WTC11 (cell line): ENCODE measurements at regions not wholly inside any gene's neighbourhood (a gene's known extent, or its start where the extent isn't known, plus 50 kb on each side); places are given as distances from the start of the nearest gene placed in this dataset.

Experiments
- ELF4 ChIP-seq: sonication (generic); formaldehyde crosslinking; IDR thresholded peaks from 2 replicates; pipeline ENCODE4 v1.8.1; 2022; ENCODE audit warnings: low read depth, mild to moderate bottlenecking, moderate library complexity, missing genetic modification reagents
- FOXJ3 ChIP-seq: sonication (generic); formaldehyde crosslinking; IDR thresholded peaks from 2 replicates; pipeline ENCODE4 v1.9.0; 2021; ENCODE audit warnings: missing genetic modification reagents, mild to moderate bottlenecking, borderline replicate concordance
- GABPB1 ChIP-seq: sonication (generic); formaldehyde crosslinking; IDR thresholded peaks from 2 replicates; pipeline ENCODE4 v1.8.1; 2023; ENCODE audit warnings: mild to moderate bottlenecking, missing genetic modification reagents
- TEAD1 ChIP-seq: sonication (generic); formaldehyde crosslinking; IDR thresholded peaks from 2 replicates; pipeline ENCODE4 v1.8.0; 2022; ENCODE audit warnings: mild to moderate bottlenecking, missing genetic modification reagents
- TF ChIP-seq, protein P1 (sequence below): fragments of 200-600 bp; IDR thresholded peaks from 2 replicates; pipeline ENCODE4 v1.8.0; 2022; ENCODE audit warnings: antibody characterized with exemption
- TF ChIP-seq, protein P2 (sequence below): sonication (generic); formaldehyde crosslinking; IDR thresholded peaks from 2 replicates; pipeline ENCODE4 v1.8.0; 2023; ENCODE audit warnings: mild to moderate bottlenecking, missing genetic modification reagents
- TF ChIP-seq, protein P3 (sequence below): fragments of 250-450 bp; sonication (Bioruptor Pico); IDR thresholded peaks from 2 replicates; pipeline ENCODE4 v1.9.0; 2021; ENCODE audit warnings: mild to moderate bottlenecking, borderline replicate concordance
- TF ChIP-seq, protein P4 (sequence below): sonication (generic); formaldehyde crosslinking; IDR thresholded peaks from 2 replicates; pipeline ENCODE4 v1.8.1; 2022; ENCODE audit warnings: low read depth, missing genetic modification reagents, borderline replicate concordance

DNA sequence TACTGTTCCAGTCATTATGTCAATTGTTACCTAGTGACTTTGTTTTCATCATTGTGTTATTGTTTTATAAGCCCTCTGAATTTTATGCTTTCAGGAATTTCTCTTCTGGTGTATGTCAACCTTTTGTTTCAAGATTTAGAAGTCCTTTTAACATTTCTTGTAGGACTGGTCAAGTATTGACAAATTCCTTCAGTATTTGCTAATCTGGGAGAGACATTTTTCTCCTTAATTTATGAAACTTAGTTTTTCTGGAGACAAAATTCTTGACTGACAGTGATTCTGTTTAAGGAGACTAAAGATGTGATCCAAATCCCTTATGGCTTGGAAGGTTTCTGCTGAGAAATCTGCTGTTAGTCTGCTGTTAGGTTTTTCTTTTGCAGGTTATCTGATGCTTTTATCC lies 84.9 kb upstream of the NT5C1B start:
- TF ChIP-seq, protein P1, sequence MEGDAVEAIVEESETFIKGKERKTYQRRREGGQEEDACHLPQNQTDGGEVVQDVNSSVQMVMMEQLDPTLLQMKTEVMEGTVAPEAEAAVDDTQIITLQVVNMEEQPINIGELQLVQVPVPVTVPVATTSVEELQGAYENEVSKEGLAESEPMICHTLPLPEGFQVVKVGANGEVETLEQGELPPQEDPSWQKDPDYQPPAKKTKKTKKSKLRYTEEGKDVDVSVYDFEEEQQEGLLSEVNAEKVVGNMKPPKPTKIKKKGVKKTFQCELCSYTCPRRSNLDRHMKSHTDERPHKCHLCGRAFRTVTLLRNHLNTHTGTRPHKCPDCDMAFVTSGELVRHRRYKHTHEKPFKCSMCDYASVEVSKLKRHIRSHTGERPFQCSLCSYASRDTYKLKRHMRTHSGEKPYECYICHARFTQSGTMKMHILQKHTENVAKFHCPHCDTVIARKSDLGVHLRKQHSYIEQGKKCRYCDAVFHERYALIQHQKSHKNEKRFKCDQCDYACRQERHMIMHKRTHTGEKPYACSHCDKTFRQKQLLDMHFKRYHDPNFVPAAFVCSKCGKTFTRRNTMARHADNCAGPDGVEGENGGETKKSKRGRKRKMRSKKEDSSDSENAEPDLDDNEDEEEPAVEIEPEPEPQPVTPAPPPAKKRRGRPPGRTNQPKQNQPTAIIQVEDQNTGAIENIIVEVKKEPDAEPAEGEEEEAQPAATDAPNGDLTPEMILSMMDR, result no peak
- TF ChIP-seq GABPB1 (CRISPR knock-in tag) (no peak), FOXJ3 (CRISPR knock-in tag) (no peak), ELF4 (CRISPR knock-in tag) (no peak), TEAD1 (CRISPR knock-in tag) (no peak)
- TF ChIP-seq, protein P2, sequence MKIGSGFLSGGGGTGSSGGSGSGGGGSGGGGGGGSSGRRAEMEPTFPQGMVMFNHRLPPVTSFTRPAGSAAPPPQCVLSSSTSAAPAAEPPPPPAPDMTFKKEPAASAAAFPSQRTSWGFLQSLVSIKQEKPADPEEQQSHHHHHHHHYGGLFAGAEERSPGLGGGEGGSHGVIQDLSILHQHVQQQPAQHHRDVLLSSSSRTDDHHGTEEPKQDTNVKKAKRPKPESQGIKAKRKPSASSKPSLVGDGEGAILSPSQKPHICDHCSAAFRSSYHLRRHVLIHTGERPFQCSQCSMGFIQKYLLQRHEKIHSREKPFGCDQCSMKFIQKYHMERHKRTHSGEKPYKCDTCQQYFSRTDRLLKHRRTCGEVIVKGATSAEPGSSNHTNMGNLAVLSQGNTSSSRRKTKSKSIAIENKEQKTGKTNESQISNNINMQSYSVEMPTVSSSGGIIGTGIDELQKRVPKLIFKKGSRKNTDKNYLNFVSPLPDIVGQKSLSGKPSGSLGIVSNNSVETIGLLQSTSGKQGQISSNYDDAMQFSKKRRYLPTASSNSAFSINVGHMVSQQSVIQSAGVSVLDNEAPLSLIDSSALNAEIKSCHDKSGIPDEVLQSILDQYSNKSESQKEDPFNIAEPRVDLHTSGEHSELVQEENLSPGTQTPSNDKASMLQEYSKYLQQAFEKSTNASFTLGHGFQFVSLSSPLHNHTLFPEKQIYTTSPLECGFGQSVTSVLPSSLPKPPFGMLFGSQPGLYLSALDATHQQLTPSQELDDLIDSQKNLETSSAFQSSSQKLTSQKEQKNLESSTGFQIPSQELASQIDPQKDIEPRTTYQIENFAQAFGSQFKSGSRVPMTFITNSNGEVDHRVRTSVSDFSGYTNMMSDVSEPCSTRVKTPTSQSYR, result no peak
- TF ChIP-seq, protein P3, sequence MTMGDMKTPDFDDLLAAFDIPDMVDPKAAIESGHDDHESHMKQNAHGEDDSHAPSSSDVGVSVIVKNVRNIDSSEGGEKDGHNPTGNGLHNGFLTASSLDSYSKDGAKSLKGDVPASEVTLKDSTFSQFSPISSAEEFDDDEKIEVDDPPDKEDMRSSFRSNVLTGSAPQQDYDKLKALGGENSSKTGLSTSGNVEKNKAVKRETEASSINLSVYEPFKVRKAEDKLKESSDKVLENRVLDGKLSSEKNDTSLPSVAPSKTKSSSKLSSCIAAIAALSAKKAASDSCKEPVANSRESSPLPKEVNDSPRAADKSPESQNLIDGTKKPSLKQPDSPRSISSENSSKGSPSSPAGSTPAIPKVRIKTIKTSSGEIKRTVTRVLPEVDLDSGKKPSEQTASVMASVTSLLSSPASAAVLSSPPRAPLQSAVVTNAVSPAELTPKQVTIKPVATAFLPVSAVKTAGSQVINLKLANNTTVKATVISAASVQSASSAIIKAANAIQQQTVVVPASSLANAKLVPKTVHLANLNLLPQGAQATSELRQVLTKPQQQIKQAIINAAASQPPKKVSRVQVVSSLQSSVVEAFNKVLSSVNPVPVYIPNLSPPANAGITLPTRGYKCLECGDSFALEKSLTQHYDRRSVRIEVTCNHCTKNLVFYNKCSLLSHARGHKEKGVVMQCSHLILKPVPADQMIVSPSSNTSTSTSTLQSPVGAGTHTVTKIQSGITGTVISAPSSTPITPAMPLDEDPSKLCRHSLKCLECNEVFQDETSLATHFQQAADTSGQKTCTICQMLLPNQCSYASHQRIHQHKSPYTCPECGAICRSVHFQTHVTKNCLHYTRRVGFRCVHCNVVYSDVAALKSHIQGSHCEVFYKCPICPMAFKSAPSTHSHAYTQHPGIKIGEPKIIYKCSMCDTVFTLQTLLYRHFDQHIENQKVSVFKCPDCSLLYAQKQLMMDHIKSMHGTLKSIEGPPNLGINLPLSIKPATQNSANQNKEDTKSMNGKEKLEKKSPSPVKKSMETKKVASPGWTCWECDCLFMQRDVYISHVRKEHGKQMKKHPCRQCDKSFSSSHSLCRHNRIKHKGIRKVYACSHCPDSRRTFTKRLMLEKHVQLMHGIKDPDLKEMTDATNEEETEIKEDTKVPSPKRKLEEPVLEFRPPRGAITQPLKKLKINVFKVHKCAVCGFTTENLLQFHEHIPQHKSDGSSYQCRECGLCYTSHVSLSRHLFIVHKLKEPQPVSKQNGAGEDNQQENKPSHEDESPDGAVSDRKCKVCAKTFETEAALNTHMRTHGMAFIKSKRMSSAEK (CRISPR knock-in tag), result no peak
- TF ChIP-seq, protein P4, sequence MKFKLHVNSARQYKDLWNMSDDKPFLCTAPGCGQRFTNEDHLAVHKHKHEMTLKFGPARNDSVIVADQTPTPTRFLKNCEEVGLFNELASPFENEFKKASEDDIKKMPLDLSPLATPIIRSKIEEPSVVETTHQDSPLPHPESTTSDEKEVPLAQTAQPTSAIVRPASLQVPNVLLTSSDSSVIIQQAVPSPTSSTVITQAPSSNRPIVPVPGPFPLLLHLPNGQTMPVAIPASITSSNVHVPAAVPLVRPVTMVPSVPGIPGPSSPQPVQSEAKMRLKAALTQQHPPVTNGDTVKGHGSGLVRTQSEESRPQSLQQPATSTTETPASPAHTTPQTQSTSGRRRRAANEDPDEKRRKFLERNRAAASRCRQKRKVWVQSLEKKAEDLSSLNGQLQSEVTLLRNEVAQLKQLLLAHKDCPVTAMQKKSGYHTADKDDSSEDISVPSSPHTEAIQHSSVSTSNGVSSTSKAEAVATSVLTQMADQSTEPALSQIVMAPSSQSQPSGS (CRISPR knock-in tag), result no peak
